ENCODE measurements at regions not wholly inside any gene's neighbourhood (a gene's known extent, or its start where the extent isn't known, plus 50 kb on each side); places are given as distances from the start of the nearest gene placed in this dataset.

- DNase-seq (ENCODE audit: low read depth) = no peak
Observed at GRCh38 chr9:14961372-14962068, 51.3 kb upstream of the FREM1 start.

DNA sequence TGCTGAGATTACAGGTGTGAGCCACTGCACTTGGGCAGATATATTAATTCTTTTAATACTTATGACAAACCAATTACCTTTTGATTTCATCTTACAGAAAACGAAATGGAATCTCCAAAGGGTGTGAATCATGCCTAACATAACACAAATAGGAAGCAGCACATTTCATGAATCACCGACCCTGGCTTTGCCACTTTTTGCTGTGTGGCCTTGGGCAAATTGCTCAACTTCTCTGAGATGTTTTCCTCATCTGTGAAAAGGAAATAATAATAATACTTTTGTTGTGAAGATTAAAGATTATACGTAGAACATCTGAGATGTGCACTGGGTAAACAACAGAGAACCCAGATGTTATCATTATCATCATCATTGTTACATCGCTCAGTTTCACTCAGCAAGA is 50.7 kb upstream of the FREM1 start:
- no peak for DNase-seq (ENCODE audit: low read depth)

Data from activated T-cell treated with anti-CD3 and anti-CD28 coated beads for 24 hours (primary cell).